NCI-H460 (cell line): ENCODE measurements at regions not wholly inside any gene's neighbourhood (a gene's known extent, or its start where the extent isn't known, plus 50 kb on each side); places are given as distances from the start of the nearest gene placed in this dataset.
"Not testable (repeated sequence)": the region's sequence is repeated elsewhere in the genome, so short reads cannot be mapped to it uniquely, and the experiment has no call there.

Source experiments
- DNase-seq: peaks from one replicate; pipeline ENCODE4 v3.0.0-alpha.2; 2016; ENCODE audit warnings: low read depth; ENCODE audit errors: extremely low read depth

- DNase-seq, result no peak
Measured at GRCh38 chr4:14399848-14400247, 602.4 kb upstream of the CPEB2 start.

GRCh38 chr4:14400307-14400706 is 602.0 kb upstream of the CPEB2 start:
- DNase-seq, result no peak

- DNase-seq, result no peak
Measured at GRCh38 chr4:14403132-14403531, 599.1 kb upstream of the CPEB2 start.

- DNase-seq, result no peak
Measured at GRCh38 chr4:14404730-14405129, 597.6 kb upstream of the CPEB2 start.

- DNase-seq, result no peak
Measured at GRCh38 chr4:14410516-14410915, 591.8 kb upstream of the CPEB2 start.

GRCh38 chr4:14415146-14415545 is 587.1 kb upstream of the CPEB2 start:
- no peak for DNase-seq

- DNase-seq, result no peak
Measured at GRCh38 chr4:14419516-14419915, 582.8 kb upstream of the CPEB2 start.

- DNase-seq, result not testable (repeated sequence)
Measured at GRCh38 chr4:14426297-14426696, 576.0 kb upstream of the CPEB2 start.

GRCh38 chr4:14428125-14428524 is 574.2 kb upstream of the CPEB2 start:
- no peak for DNase-seq

- no peak for DNase-seq
Measured at GRCh38 chr4:14431155-14432134, 570.8 kb upstream of the CPEB2 start.

- DNase-seq, result no peak
Measured at GRCh38 chr4:14434483-14434882, 567.8 kb upstream of the CPEB2 start.

- no peak for DNase-seq
Measured at GRCh38 chr4:14434916-14435315, 567.4 kb upstream of the CPEB2 start.

GRCh38 chr4:14441561-14441960 is 560.7 kb upstream of the CPEB2 start:
- no peak for DNase-seq

GRCh38 chr4:14445882-14446281 is 556.4 kb upstream of the CPEB2 start:
- no peak for DNase-seq

GRCh38 chr4:14446311-14446710 is 556.0 kb upstream of the CPEB2 start:
- no peak for DNase-seq

GRCh38 chr4:14446904-14447303 is 555.4 kb upstream of the CPEB2 start:
- no peak for DNase-seq

- DNase-seq, result no peak
Measured at GRCh38 chr4:14449308-14449707, 553.0 kb upstream of the CPEB2 start.

- no peak for DNase-seq
Measured at GRCh38 chr4:14452001-14452400, 550.3 kb upstream of the CPEB2 start.

- no peak for DNase-seq
Measured at GRCh38 chr4:14452764-14453163, 549.5 kb upstream of the CPEB2 start.

- DNase-seq, result no peak
Measured at GRCh38 chr4:14458463-14458862, 543.8 kb upstream of the CPEB2 start.

- DNase-seq, result no peak
Measured at GRCh38 chr4:14465057-14465456, 537.2 kb upstream of the CPEB2 start.

GRCh38 chr4:14465507-14465906 is 536.8 kb upstream of the CPEB2 start:
- DNase-seq, result no peak

- DNase-seq, result no peak
Measured at GRCh38 chr4:14478504-14478903, 523.8 kb upstream of the CPEB2 start.
